ENCODE measurements at regions not wholly inside any gene's neighbourhood (a gene's known extent, or its start where the extent isn't known, plus 50 kb on each side); places are given as distances from the start of the nearest gene placed in this dataset.

GRCh38 chr4:11602606-11603340, 174.1 kb upstream of the HS3ST1 start:
- no peak for TF ChIP-seq CTCF (IDR thresholded peaks at IDR 0.05)
- no peak for TF ChIP-seq POLR2A (IDR thresholded peaks at IDR 0.05)
